Kidney (tissue), 13 donors: ENCODE measurements at regions not wholly inside any gene's neighbourhood (a gene's known extent, or its start where the extent isn't known, plus 50 kb on each side); places are given as distances from the start of the nearest gene placed in this dataset.

Source experiments
- DNase-seq, 5 donors: peaks; one replicate each; pipeline ENCODE4 v3.0.0-alpha.2; 2013 to 2020
- FAIRE-seq: peaks from 2 replicates; lab custom pipeline; 2012; peaks lifted over from hg19 to GRCh38; lab: Jason Lieb, UNC
- H3K27ac ChIP-seq, 2 donors: one replicate each; pipeline ENCODE4 v1.7.0; 2013; ENCODE audit warnings: low read depth in 2 of 2, low read length in 2 of 2, inconsistent platforms in 1 of 2
- H3K27me3 ChIP-seq: one replicate; pipeline ENCODE4 v1.7.1; 2013; ENCODE audit warnings: low read length, inconsistent platforms; ENCODE audit not compliant: control insufficient read depth, insufficient read depth
- H3K36me3 ChIP-seq, 3 donors: one replicate each; pipeline versions ENCODE4 v1.7.0 to v1.7.1; 2013; ENCODE audit warnings: low read length in 3 of 3, control low read depth in 1 of 3, inconsistent platforms in 1 of 3; ENCODE audit not compliant: insufficient read depth in 3 of 3, control insufficient read depth in 2 of 3
- H3K4me1 ChIP-seq, 3 donors: one replicate each; pipeline versions ENCODE4 v1.7.0 to v1.7.1; 2013; ENCODE audit warnings: low read length in 3 of 3, inconsistent platforms in 1 of 3, low read depth in 1 of 3; ENCODE audit not compliant: control insufficient read depth in 2 of 3, insufficient read depth in 2 of 3
- H3K4me3 ChIP-seq, 3 donors: one replicate each; pipeline versions ENCODE4 v1.7.0 to v1.8.1; 2013; ENCODE audit warnings: low read length in 3 of 3, control low read depth in 1 of 3, inconsistent platforms in 1 of 3
- H3K9ac ChIP-seq, 3 donors: one replicate each; pipeline versions ENCODE4 v1.7.0 to v1.7.1; 2013; ENCODE audit warnings: low read length in 3 of 3, control low read depth in 1 of 3, inconsistent platforms in 1 of 3
- H3K9me3 ChIP-seq, 3 donors: one replicate each; pipeline versions ENCODE4 v1.7.0 to v1.7.1; 2013; ENCODE audit warnings: low read length in 3 of 3, control low read depth in 1 of 3, inconsistent platforms in 1 of 3; ENCODE audit not compliant: control insufficient read depth in 2 of 3, insufficient read depth in 1 of 3
- intact Hi-C: fragments of 100-400 bp; cut with DNase I; formaldehyde crosslinking; loops from one replicate; pipeline ENCODE4 v1.11.1; 2022
- TF ChIP-seq, protein P1 (sequence below): IDR thresholded peaks from 3 replicates; pipeline ENCODE4 v1.5.1; 2012; ENCODE audit warnings: mild to moderate bottlenecking, moderate library complexity, borderline replicate concordance; ENCODE audit not compliant: insufficient read depth; ENCODE audit errors: extremely low read depth
- donor health status: control.
- donor health status: control.
- donor health status: control.
- donor health status: control.
- donor health status: control.
- donor health status: DM: yes; HTN: yes; CAD: no.
- donor health status: Normal renal cell carcinoma (clear cell type).

DNA sequence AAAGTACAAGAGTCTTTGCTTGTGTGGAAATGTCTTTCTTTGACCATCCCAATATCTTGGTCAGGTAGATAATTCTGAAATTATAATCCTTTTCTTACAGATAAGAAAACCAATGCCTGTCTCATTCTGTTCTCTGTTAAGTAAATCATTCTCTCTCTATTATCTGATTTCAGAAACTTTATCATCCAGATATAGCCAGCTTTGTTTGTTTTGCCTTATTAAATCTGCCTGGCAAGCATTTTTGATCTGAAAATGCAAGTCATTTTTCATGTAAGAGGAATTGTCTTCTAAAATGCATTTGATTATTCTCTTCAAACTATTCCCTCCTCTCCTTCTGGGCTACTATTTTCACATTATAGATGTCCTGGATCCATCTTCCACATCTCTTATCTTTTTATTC, 625.5 kb downstream of the CCDC171 start:
- no peak for FAIRE-seq
- Histone ChIP-seq H3K27ac (no peak overlapping the region), H3K27me3 (no peaks in the 10 kb centered on the region), H3K9ac (no peak overlapping the region), H3K9me3 (no peaks in the 10 kb centered on the region), H3K36me3 (no peaks in the 10 kb centered on the region), H3K4me1 (no peaks in the 10 kb centered on the region), H3K4me3 (no peak overlapping the region)
- TF ChIP-seq, protein P1, sequence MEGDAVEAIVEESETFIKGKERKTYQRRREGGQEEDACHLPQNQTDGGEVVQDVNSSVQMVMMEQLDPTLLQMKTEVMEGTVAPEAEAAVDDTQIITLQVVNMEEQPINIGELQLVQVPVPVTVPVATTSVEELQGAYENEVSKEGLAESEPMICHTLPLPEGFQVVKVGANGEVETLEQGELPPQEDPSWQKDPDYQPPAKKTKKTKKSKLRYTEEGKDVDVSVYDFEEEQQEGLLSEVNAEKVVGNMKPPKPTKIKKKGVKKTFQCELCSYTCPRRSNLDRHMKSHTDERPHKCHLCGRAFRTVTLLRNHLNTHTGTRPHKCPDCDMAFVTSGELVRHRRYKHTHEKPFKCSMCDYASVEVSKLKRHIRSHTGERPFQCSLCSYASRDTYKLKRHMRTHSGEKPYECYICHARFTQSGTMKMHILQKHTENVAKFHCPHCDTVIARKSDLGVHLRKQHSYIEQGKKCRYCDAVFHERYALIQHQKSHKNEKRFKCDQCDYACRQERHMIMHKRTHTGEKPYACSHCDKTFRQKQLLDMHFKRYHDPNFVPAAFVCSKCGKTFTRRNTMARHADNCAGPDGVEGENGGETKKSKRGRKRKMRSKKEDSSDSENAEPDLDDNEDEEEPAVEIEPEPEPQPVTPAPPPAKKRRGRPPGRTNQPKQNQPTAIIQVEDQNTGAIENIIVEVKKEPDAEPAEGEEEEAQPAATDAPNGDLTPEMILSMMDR = no peak
- no peak for DNase-seq
- intact Hi-C loops = no loop called here

DNA sequence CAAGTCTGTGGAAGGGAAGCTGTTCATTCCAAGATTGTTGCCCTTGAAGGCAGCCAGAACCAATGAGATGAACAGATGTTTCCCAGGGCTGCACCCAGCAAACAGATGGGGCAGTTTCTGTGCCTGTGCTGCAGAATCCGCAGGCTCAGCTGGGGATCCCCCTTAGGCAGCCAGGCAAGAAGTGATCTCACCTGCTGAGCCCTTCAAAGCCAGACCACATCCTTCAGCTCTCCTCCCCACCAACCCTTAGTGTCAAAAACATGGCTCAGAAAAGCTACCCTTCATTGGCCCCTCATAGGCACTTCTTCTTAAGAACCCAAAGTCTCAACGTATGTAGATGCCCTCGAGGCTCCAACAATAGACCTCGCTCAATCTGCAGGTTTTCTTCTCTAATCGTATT, 626.7 kb downstream of the CCDC171 start:
- no peak overlapping the region for H3K27ac ChIP-seq
- no peaks in the 10 kb centered on the region for H3K36me3 ChIP-seq
- DNase-seq (no peak), FAIRE-seq (no peak)
- TF ChIP-seq, protein P1 = no peak
- no peaks in the 10 kb centered on the region for H3K4me1 ChIP-seq
- no peaks in the 10 kb centered on the region for H3K9me3 ChIP-seq
- no peak overlapping the region for H3K4me3 ChIP-seq
- intact Hi-C loops = no loop called here
- H3K9ac ChIP-seq = no peak overlapping the region
- no peaks in the 10 kb centered on the region for H3K27me3 ChIP-seq

DNA sequence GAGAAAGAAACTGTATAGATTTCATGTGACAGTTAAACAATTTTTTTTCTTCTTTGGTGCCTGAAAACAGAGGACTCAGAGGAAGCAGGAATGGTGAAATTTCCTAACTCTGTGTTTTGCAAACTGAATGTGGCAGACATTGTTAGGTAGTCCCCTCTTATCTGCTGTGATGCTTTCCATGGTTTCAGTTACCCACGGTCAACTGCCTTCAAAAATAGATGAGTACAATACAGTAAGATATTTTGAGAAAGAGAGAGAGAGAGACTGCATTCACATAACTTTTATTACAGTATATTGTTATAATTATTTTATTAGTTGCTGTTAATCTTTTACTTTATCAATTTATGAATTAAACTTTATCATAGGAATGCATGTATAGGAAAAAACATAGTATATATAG, 627.2 kb downstream of the CCDC171 start:
- DNase-seq (no peak), FAIRE-seq (no peak)
- Histone ChIP-seq H3K9ac (no peak overlapping the region), H3K27me3 (no peaks in the 10 kb centered on the region), H3K4me1 (no peaks in the 10 kb centered on the region), H3K4me3 (no peak overlapping the region), H3K36me3 (no peaks in the 10 kb centered on the region), H3K27ac (no peak overlapping the region), H3K9me3 (no peaks in the 10 kb centered on the region)
- intact Hi-C loops = no loop called here
- TF ChIP-seq, protein P1 = no peak

DNA sequence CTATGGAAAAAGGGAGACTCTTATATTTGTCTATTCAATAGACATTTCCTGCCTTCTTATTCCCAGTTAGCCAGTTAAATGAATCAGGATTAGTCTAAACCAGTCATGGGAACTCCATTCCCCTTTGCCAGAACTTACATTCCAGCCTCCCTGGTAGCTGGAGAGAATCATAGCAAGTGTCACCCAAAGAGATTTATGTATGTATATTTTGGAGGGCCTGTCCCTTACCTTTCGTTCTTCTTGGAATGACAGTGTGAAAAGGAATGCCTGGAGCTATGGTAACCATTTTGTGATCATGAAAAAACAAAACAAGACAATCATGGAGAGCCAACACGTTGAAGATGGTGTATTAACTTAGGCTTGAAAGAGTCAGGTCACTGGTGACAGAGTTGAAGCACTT, 627.7 kb downstream of the CCDC171 start:
- no peaks in the 10 kb centered on the region for H3K4me1 ChIP-seq
- TF ChIP-seq, protein P1 = no peak
- intact Hi-C loops = no loop called here
- H3K27me3 ChIP-seq = no peaks in the 10 kb centered on the region
- no peak for FAIRE-seq
- H3K36me3 ChIP-seq = no peaks in the 10 kb centered on the region
- H3K4me3 ChIP-seq = no peak overlapping the region
- H3K9ac ChIP-seq = no peak overlapping the region
- no peak for DNase-seq
- no peak overlapping the region for H3K27ac ChIP-seq
- no peaks in the 10 kb centered on the region for H3K9me3 ChIP-seq
